HL-60 (cell line): ENCODE measurements at regions not wholly inside any gene's neighbourhood (a gene's known extent, or its start where the extent isn't known, plus 50 kb on each side); places are given as distances from the start of the nearest gene placed in this dataset.

Experiments
- DNase-seq, 2 experiments: peaks; one replicate each; pipeline ENCODE4 v3.0.0-alpha.2; 2010 to 2020; ENCODE audit warnings: low read depth in 1 of 2, low spot score in 1 of 2
- H3K27ac ChIP-seq: fragments of 250-450 bp; sonication (Bioruptor Pico); replicated peaks from 2 replicates; pipeline ENCODE4 v1.5.1; 2020; ENCODE audit warnings: mild to moderate bottlenecking, moderate library complexity
- H3K27me3 ChIP-seq: fragments of 250-450 bp; sonication (Bioruptor Pico); 2 replicates; pipeline ENCODE4 v1.5.1; 2021; ENCODE audit warnings: mild to moderate bottlenecking, moderate library complexity; ENCODE audit not compliant: insufficient read depth, poor library complexity, severe bottlenecking
- H3K4me3 ChIP-seq: replicated peaks from 2 replicates; pipeline ENCODE4 v1.5.1; 2011; ENCODE audit warnings: mild to moderate bottlenecking, control low read depth, low read length; ENCODE audit not compliant: insufficient read depth
- CTCF ChIP-seq: IDR thresholded peaks from one replicate; pipeline ENCODE4 v1.5.1; 2011; ENCODE audit warnings: low read length, control low read depth, inconsistent platforms; ENCODE audit not compliant: insufficient read depth
- GABPA ChIP-seq: IDR thresholded peaks from 2 replicates; pipeline ENCODE4 v1.6.1; 2012; ENCODE audit warnings: low read depth
- POLR2AphosphoS5 ChIP-seq: IDR thresholded peaks from 2 replicates; pipeline ENCODE4 v1.6.1; 2012; ENCODE audit warnings: low read depth
- REST ChIP-seq: IDR thresholded peaks from 2 replicates; pipeline ENCODE4 v1.6.1; 2012; ENCODE audit warnings: low read depth; ENCODE audit not compliant: insufficient replicate concordance
- SPI1 ChIP-seq: IDR thresholded peaks from 2 replicates; pipeline ENCODE4 v1.6.1; 2012; ENCODE audit warnings: low read depth, mild to moderate bottlenecking, borderline replicate concordance

- no peak for DNase-seq
- no peaks in the 10 kb centered on the region for H3K27me3 ChIP-seq
- no peak for TF ChIP-seq CTCF
- no peak for TF ChIP-seq REST
- no peak for TF ChIP-seq SPI1
- TF ChIP-seq POLR2AphosphoS5: no peak
- no peak for TF ChIP-seq GABPA
- no peak overlapping the region for H3K4me3 ChIP-seq
- no peak overlapping the region for H3K27ac ChIP-seq
Observed at GRCh38 chr5:164577201-164577600, 1071.8 kb downstream of the MAT2B start.

- Histone ChIP-seq H3K4me3 (no peak overlapping the region), H3K27me3 (no peaks in the 10 kb centered on the region), H3K27ac (no peak overlapping the region)
- TF ChIP-seq REST: no peak
- TF ChIP-seq POLR2AphosphoS5: no peak
- no peak for TF ChIP-seq CTCF
- no peak for TF ChIP-seq GABPA
- TF ChIP-seq SPI1: no peak
- no peak for DNase-seq
Observed at GRCh38 chr5:164577742-164578141, 1072.3 kb downstream of the MAT2B start.

GRCh38 chr5:164578401-164578800, 1073.0 kb downstream of the MAT2B start:
- no peak for TF ChIP-seq GABPA
- TF ChIP-seq CTCF: no peak
- TF ChIP-seq REST: no peak
- no peak for TF ChIP-seq SPI1
- no peak for TF ChIP-seq POLR2AphosphoS5
- no peaks in the 10 kb centered on the region for H3K27me3 ChIP-seq
- DNase-seq: no peak
- H3K4me3 ChIP-seq: no peak overlapping the region
- H3K27ac ChIP-seq: no peak overlapping the region
